HUES6 (cell line): ENCODE measurements at regions not wholly inside any gene's neighbourhood (a gene's known extent, or its start where the extent isn't known, plus 50 kb on each side); places are given as distances from the start of the nearest gene placed in this dataset.
A peak's percentile ranks its signal among the peaks of the same experiment; 100 is the strongest.

Experiments
- H3K27ac ChIP-seq: 2 replicates; pipeline ENCODE4 v1.7.0; 2013; ENCODE audit warnings: low read depth, mild to moderate bottlenecking, low read length, inconsistent platforms
- H3K27me3 ChIP-seq: 2 replicates; pipeline ENCODE4 v1.6.1; 2013; ENCODE audit warnings: low read length; ENCODE audit not compliant: control insufficient read depth, insufficient read depth
- H3K36me3 ChIP-seq: 2 replicates; pipeline ENCODE4 v1.6.1; 2013; ENCODE audit warnings: low read length; ENCODE audit not compliant: control insufficient read depth, insufficient read depth
- H3K4me1 ChIP-seq: 2 replicates; pipeline ENCODE4 v1.6.1; 2013; ENCODE audit warnings: low read length; ENCODE audit not compliant: control insufficient read depth, insufficient read depth
- H3K4me3 ChIP-seq: 2 replicates; pipeline ENCODE4 v1.5.1; 2013; ENCODE audit warnings: low read depth, low read length
- H3K9ac ChIP-seq: one replicate; pipeline ENCODE4 v1.6.1; 2013; ENCODE audit warnings: mild to moderate bottlenecking, low read length
- H3K9me3 ChIP-seq: 2 replicates; pipeline ENCODE4 v1.6.1; 2013; ENCODE audit warnings: low read depth, low read length; ENCODE audit not compliant: control insufficient read depth, insufficient read depth

DNA sequence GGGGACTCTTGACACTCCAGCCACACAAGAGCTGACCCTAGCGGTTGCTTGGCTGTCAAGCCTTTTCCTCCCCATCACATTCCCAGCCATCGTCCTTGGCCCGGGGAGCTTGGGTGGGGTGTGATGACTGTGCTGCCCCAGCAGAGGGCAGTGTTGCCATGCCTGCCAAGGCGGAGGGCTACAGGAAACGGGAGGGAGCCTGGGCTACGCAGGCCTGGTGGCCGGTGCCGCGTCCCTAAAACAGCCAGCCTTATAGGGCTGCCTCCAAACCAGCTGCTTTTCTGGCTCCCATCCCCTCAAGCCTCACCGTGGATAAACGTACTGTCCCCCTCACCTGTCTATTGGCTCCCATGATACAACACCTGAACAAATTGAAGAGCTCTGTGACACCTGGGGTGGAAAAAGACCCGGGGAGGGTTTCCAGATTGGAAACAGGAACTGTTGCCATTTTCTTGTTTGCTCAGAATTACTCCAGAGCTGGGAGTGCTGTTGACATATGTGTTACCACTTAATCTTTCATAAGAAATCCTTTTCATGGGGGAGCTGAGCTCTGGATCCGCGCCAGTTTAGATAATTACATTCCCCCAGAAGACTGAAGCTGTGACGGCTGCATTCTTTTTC is 72.8 kb upstream of the ASTN2 start:
- H3K4me1 ChIP-seq: peaks cover 12% of the 10 kb centered on the region
- H3K27ac ChIP-seq: no peak overlapping the region
- no peak overlapping the region for H3K9ac ChIP-seq
- H3K27me3 ChIP-seq: no peaks in the 10 kb centered on the region
- no peaks in the 10 kb centered on the region for H3K9me3 ChIP-seq
- H3K36me3 ChIP-seq: no peaks in the 10 kb centered on the region
- peak overlapping the region; percentile 30; the same call in 1 of the 2 replicates for H3K4me3 ChIP-seq

DNA sequence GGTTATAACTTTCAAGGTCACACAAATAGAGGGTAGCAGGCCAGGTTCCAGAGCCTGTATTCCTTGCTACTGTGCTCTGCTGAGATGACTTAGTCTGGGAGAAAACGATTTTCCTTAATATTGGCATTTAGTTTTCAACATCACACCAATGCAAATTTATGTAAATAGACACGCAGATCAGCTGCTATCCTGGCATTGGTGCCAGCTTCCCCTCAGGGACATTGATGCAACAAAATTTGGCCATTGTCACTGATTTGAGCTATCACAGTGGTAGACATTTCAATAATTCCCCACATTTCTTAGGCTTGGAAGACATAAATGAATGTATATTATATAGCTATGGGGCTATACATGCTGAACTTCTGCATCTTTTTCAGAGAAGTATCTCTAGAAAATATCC is 71.6 kb upstream of the ASTN2 start:
- Histone ChIP-seq H3K4me1 (peaks cover 12% of the 10 kb centered on the region), H3K9ac (no peak overlapping the region)

DNA sequence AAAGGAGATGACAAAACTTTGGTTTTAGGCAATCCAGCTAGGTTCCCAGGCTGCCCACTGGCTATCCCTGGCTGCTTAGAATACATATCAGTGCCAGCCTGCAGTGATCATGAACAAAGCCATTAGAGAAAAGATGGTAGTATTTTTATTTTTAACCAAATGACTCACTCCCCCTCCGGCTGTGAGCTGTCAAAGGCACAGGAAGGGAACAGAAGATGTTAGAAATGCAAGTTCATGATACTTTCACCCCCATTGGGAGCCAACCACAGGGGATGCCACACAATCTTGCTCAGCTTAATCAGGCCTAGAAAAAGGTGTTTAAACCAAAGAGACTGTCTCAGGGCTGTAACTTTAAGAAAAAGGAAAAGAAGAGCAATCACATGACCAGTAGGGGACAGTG is 70.3 kb upstream of the ASTN2 start:
- H3K4me1 ChIP-seq: peaks cover 12% of the 10 kb centered on the region
- no peaks in the 10 kb centered on the region for H3K27me3 ChIP-seq
- H3K9me3 ChIP-seq: no peaks in the 10 kb centered on the region
- no peak overlapping the region for H3K27ac ChIP-seq
- no peak overlapping the region for H3K4me3 ChIP-seq
- no peaks in the 10 kb centered on the region for H3K36me3 ChIP-seq
- H3K9ac ChIP-seq: no peak overlapping the region

More for the DNA sequence above, 71.6 kb upstream of the ASTN2 start:
- Histone ChIP-seq H3K27me3 (no peaks in the 10 kb centered on the region), H3K36me3 (no peaks in the 10 kb centered on the region), H3K4me3 (no peak overlapping the region), H3K27ac (no peak overlapping the region), H3K9me3 (no peaks in the 10 kb centered on the region)

DNA sequence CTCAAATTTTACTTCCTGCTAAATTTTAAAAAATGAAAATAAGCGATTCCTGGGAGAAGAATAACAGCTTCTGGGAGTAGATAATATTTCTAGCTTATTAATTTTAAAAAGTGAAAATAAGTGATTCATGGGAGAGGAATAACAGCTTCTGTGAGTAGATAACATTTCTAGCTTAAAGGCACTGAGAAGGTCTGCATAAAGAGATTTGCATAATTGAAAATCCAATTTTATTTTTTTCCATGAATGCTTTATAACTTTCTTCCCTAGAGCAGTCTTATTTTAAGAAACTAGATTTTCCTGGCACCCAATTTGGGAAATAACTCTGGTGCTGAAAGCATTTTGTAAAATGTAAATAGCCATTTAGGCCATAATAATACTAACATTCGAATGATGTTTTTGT is 65.9 kb upstream of the ASTN2 start:
- Histone ChIP-seq H3K4me3 (no peak overlapping the region), H3K9me3 (no peaks in the 10 kb centered on the region), H3K27ac (no peak overlapping the region), H3K36me3 (no peaks in the 10 kb centered on the region), H3K27me3 (no peaks in the 10 kb centered on the region), H3K4me1 (peaks cover 11% of the 10 kb centered on the region), H3K9ac (no peak overlapping the region)

DNA sequence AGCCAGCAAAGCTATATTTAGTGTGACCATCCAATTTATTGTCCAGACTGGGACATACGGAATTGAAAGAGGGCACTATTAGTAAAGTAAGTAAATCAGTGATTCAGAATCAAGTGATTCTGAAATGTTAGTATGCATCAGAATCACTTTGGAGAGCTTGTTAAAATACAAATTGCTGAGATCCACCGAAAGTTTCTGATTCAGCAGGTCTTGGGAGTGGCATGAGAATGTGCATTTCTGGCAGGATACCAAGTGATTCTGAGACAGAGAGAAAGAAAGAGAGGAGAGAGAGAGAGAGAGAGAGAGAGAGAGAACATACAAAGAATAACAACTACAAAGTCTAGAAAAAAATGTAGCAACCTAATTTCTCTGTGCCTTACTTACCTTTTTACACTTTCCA is 65.4 kb upstream of the ASTN2 start:
- Histone ChIP-seq H3K9me3 (no peaks in the 10 kb centered on the region), H3K27me3 (no peaks in the 10 kb centered on the region), H3K4me3 (no peak overlapping the region), H3K9ac (no peak overlapping the region), H3K4me1 (peaks cover 7% of the 10 kb centered on the region), H3K27ac (no peak overlapping the region), H3K36me3 (no peaks in the 10 kb centered on the region)

DNA sequence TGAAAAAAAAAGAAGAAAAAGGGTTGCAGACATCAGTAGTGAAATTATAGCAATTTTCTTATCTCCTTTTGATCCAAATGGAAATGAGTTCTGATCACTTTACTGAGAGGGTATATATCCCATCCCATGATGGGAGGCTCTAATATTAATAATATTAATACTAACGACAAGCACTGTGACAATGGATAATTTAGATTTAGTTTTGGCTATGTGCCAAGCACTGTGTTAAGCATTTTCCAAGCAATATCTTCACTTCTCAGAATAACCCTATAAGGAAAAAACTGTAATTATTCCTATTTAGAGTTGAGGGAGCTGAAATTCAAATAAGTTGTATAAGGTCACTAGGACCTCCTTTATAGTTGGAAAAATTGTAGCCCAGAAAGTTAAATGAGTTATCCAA is 58.4 kb upstream of the ASTN2 start:
- no peaks in the 10 kb centered on the region; the same call in 1 of the 2 replicates for H3K4me1 ChIP-seq
- H3K9me3 ChIP-seq: no peaks in the 10 kb centered on the region
- no peaks in the 10 kb centered on the region for H3K27me3 ChIP-seq
- no peaks in the 10 kb centered on the region for H3K36me3 ChIP-seq
- H3K9ac ChIP-seq: no peak overlapping the region
- H3K27ac ChIP-seq: no peak overlapping the region
- H3K4me3 ChIP-seq: no peak overlapping the region

DNA sequence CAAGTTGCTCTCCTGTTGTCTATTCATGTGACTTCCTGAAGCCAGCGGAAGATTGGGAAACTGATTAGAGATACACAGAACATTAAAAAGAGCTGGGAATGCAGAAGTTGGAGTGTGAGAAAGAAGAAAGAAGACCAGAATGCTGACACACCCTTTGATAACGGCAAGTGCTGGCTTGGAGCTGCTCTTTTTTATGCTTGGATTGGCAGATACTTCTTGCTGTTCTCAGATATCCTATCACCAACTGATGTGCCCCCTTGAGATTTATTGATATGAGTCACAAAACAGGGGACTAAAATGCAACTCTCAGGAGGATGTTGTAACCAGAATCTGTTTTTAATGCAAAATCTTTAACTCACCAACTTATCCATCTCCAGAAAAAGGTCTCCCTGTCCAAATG is 56.0 kb upstream of the ASTN2 start:
- peak overlapping the region; percentile 12 for H3K9ac ChIP-seq
- no peaks in the 10 kb centered on the region; the same call in 1 of the 2 replicates for H3K4me1 ChIP-seq
- no peak overlapping the region for H3K27ac ChIP-seq
- H3K36me3 ChIP-seq: no peaks in the 10 kb centered on the region
- H3K4me3 ChIP-seq: no peak overlapping the region
- H3K27me3 ChIP-seq: no peaks in the 10 kb centered on the region
- H3K9me3 ChIP-seq: no peaks in the 10 kb centered on the region

DNA sequence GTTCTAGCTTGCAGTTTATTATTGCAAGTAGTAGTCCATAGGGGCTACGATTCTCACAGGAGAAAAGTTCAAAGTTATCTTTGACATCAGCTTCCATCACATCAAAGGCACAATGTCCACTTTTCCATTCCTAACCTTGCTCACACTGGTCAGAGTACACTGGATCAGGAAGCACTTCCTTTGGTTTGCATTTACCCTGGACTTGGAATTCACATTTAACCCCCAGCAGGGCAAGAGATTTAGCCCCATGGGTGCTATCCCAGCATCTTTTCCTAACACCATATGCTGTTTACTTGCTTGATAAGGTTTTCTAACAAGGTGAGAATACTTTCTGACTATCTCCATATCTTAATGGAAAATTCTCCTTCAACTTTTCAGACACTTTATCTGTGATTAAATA is 55.6 kb upstream of the ASTN2 start:
- Histone ChIP-seq H3K9ac (no peak overlapping the region), H3K27me3 (no peaks in the 10 kb centered on the region), H3K36me3 (no peaks in the 10 kb centered on the region), H3K9me3 (no peaks in the 10 kb centered on the region), H3K27ac (no peak overlapping the region), H3K4me3 (no peak overlapping the region), H3K4me1 (no peaks in the 10 kb centered on the region; the same call in 1 of the 2 replicates)

DNA sequence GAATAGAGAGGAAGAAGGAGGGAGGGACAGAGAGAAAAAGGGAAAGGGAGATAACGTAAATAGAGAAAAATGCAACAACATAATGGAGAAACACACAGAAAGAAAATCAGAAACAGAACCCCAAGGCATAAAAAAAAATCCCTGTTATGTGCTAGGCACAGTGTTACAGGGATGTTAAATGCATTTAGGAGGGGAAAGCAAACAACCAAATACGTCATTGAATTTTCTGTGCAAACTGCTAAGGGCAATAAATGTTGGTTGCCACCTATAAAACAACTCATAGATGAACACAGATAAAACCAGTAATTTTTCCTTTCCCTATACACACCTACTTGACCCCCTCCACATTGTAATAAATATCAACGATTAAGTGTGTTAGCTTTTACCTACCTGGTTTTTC is 51.3 kb upstream of the ASTN2 start:
- Histone ChIP-seq H3K4me1 (no peaks in the 10 kb centered on the region; the same call in 1 of the 2 replicates), H3K36me3 (no peaks in the 10 kb centered on the region), H3K9ac (no peak overlapping the region), H3K9me3 (no peaks in the 10 kb centered on the region), H3K27me3 (0 out of 2 replicates have a peak, but pooled peaks cover 4% of the 10 kb centered on the region), H3K4me3 (no peak overlapping the region), H3K27ac (no peak overlapping the region)

DNA sequence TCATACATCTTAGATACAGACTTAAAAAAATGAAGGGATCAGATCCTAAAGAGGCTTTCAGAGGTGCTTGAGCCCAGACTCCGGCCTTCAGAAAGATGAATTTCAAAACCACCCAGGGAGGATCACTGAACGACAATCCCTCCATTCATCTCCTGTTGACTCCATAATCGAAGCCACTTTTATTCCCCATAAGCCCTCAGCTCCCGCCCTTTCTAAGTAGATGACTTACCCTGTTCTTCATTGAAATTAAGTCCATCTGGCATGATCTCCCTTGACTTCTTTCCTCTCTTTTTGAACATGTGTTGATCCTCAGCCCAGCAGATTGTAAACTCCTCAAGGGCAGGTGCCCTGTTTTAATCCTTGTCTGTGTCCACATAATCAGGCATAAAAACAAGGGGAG is 50.8 kb upstream of the ASTN2 start:
- H3K4me1 ChIP-seq: no peaks in the 10 kb centered on the region
- no peaks in the 10 kb centered on the region for H3K9me3 ChIP-seq
- H3K36me3 ChIP-seq: no peaks in the 10 kb centered on the region
- H3K4me3 ChIP-seq: no peak overlapping the region
- 0 out of 2 replicates have a peak, but pooled peaks cover 4% of the 10 kb centered on the region for H3K27me3 ChIP-seq
- H3K27ac ChIP-seq: no peak overlapping the region
- H3K9ac ChIP-seq: no peak overlapping the region

DNA sequence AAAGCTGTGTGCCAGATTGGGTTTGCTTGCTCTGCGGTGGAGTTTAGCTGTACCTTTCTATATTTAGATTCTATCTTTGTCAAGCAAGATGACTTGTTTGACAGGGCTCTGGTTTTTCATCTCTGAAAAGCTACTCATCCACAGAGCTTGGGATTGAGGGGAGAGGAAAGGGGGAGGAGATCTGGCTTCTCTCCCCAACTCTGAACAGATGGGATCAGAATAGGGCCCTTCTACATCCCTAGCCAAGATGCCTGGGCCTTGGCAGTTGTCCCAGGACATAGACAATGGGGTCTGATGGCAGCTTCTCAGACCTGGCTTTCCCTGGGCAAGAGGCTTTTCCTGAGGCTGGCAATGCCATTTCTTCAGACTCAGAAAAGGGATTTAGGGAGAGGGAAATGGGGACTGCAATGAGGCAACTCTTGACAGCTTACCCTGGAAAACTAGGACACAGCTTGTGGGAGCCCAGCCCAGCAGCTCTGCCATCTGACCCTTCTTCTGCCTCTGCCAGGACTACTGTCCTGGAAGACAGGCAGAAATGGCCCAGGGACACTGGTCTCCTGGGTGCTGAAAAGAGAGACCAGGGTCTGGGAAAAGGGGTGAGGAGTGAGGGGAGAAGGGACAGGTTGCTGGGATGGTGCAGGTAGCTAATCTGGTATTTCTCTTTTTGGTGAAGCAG is 50.2 kb upstream of the ASTN2 start:
- no peaks in the 10 kb centered on the region for H3K9me3 ChIP-seq
- H3K27ac ChIP-seq: no peak overlapping the region
- H3K27me3 ChIP-seq: 0 out of 2 replicates have a peak, but pooled peaks cover 4% of the 10 kb centered on the region
- no peaks in the 10 kb centered on the region for H3K36me3 ChIP-seq
- no peak overlapping the region for H3K4me3 ChIP-seq
- H3K4me1 ChIP-seq: no peaks in the 10 kb centered on the region
- H3K9ac ChIP-seq: no peak overlapping the region
